ENCODE measurements at regions not wholly inside any gene's neighbourhood (a gene's known extent, or its start where the extent isn't known, plus 50 kb on each side); places are given as distances from the start of the nearest gene placed in this dataset.
A peak's percentile ranks its signal among the peaks of the same experiment; 100 is the strongest.

DNA sequence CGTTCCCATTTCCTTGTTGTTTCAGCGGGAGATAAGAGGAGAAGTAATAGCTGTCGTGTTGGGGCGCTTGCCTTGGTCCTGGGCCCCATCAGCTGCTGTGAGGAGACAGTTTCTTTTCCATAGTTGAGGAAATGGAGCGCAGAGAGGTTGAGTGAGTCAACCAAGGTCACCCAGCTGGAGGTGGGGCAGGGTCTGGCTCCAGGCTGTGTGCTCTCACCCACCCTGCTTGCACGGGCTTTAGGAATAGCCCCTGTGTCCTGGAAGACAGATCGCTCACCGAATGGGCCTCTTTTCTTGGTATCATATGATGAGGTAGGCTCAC, 165.7 kb upstream of the RTL1 start:
- no peak for DNase-seq

DNA sequence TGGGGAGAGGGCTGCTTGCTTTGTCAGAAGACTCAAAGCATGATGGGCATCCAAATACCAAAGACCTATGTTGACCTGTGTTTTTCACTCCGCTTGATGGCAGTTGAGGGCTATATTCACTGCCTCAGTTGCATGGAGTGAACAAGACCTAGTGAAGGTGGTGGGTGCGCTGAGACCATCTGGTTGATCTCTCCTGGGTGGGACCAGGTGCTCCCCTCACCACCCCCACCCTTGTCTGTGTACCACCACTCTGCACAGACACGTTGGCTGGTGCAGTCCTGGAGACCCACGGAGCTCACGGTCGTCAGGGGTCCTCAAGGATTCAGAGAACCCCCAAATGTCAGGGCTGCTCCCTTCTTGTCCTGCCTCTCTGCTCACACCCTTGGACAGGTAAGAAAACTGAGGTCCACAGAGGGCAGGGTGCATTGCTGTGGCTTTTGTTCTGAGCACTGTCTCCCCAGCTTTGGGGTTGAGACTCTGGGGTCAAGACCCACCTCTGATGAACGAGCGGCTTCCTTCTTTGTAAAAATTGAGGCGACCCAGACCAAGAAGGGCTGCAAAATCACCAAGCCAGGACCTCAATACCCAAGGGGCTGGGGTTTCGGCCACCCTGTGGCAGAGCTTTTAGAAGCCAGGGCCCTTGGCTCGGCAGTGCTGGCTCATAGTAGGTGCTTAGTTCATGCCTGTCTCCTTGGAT, 166.3 kb upstream of the RTL1 start:
- no peak for DNase-seq

- DNase-seq = no peak
These were observed 167.3 kb upstream of the RTL1 start for GRCh38 chr14:101070540-101071492.

GRCh38 chr14:101071493-101071906, 168.0 kb upstream of the RTL1 start:
- DNase-seq = no peak

DNA sequence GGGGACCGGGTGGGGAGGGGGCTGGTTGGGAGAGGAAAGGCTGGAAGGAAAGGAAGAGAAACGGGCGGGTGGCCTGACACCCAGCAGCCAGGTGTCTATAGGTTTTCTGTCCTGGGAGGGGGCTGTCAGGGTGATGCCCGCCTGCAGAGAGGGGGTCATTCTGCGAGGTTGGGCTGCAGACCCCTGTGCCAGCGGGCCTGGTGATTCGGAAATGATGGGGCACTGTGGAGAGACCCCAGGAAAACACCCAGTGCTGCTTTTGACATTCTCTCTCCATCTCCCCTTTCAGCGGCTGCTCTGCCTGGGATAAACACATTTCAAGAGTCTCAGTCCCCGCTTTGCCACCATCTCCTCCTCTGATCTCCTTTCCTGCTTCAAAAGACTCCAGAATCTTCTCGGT, 168.5 kb upstream of the RTL1 start:
- DNase-seq = no peak

DNA sequence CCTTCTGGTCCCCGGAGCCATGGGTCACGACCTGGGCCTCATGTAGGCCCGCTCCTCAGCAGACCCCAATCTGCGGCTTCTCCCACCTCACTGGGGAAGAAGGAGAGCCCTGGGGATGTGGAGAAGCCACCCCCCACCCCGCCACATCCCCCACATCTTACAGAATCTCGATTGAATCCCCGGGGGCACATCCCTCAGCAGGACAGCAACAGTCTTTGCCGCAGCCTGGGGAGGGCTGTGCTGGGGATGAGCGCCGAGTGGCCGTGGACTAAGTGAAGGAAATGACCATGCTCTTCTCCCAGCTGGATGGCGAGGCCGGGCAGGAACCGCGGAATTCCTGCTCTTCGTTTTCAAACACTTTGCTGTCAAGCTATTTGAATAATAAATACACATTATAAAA, 169.0 kb upstream of the RTL1 start:
- DNase-seq = no peak

- peak; percentile 13 to 39 for DNase-seq
These were observed 169.5 kb upstream of the RTL1 start for GRCh38 chr14:101072945-101073597.

DNA sequence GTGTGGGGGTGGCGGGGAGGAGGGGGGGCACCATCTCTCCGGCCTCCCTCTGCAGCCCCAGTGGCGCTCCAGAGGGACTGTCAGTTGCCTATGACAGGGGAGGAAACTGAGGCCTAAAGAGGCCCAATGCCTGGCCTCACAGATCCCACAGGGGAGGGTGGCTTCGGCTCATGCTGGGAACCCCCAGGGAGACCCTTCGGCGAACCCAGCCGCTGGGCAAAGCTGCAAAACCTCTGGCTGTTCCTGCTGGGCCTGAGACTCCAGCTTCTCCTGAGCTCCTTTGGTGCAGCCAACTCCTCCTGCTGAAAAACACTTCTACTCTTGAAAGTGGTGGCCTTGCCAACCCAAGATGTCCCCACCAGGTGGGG, 170.1 kb upstream of the RTL1 start:
- DNase-seq = no peak

DNA sequence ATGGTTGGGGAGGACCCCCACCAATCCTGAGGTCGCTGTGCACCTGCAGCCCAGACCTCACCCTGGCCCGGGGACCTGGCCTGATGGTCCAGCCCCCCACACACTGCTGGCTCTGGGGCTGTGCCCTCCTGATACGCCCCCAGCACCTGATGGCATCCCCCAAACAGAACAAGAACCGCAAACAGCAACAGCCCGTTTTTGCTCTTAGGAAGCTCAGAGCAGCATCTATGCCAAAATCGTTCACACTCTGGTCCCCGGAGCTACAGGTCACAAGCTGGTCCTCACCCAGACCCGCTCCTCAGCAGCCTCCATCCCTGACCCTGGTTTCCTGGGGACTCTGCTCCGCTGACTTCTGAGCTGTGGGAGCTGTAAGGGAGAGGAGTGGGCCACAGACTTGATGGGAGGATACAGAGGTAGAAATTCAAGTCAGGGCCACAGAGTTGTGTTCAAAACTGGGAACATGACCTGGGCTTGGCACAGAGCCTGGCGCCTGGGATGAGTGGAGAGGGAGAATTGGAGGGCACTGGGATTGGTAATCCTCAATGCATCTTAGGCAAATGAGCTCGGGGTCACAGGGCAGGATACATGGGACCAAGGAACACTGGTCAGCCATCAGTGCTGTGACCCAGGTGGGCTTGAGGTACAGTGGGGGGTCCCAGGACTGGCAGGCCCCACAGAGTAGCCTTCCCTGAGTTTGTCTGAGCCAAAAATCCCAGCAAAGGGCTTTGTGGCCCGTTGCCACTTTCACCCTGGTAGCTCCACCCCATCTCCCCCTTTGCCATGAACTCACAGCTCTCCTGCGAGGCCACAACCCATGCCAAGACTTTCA, 170.9 kb upstream of the RTL1 start:
- DNase-seq = no peak

- DNase-seq = no peak
These were observed 171.7 kb upstream of the RTL1 start for GRCh38 chr14:101075025-101075800.

DNA sequence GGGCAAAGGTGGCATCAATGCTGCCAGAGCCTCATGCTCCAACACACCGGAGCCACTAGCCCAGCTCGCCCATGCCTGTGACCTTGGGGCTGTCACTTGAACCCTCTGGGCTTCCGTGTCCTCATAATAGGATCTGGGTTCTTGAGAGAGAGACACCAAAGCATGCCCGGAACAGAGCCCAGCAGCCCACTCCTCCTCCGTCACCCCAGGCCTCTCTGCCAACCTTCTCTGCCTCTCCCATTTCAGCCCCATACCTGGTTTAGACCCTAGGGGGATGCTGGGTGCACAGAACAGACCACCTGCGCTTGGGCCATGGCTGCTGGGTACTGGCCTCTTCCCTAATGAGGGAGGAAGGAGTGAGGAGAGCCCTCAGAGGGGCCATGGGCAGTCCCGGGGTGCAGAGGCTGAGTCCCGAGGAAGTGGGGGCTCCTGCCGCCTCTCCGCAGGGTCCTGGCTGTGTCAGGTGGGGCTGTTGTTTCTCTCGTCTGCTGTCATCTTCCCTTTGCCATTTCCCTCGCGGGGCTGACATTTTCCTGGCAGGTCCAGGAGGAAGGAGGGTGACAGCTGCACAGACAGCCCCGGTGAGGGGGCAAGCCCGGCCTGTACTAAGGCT, 172.4 kb upstream of the RTL1 start:
- DNase-seq = no peak

DNA sequence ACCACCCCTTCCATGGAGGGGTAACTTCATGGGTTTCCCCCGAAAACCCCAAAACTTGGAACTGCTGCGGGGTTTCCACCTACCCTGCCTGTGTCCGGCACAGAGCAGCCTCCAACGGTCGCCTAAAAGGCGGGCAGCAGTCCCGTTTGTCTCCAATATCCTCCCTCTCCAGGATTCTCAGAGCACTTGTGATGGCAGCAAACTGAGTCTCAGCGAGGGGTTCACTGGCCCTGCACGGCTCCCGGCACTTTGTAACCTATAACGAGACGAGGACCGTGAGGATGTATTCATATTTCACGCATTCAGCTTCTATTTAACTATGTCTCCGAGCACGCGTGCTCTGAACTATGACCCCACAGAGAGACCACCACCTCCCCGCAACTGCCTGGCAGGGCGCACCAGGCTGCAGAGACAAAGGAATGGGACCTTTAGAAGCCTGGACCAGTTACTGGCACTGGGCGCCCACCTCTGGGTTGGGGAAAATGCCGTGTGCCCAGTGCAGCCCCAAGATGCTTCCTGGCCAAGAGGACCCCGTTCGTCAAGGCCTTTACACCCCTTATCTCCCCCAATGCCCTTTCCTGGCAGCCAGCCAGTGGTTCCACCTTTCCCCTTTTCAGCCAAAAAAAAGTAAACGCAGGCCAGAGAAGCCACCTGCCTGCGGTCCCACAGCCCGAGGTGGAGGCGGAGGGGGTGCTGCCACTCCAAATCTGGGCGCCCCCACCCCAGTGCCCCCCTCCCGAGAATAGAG, 173.1 kb upstream of the RTL1 start:
- no peak for DNase-seq

DNA sequence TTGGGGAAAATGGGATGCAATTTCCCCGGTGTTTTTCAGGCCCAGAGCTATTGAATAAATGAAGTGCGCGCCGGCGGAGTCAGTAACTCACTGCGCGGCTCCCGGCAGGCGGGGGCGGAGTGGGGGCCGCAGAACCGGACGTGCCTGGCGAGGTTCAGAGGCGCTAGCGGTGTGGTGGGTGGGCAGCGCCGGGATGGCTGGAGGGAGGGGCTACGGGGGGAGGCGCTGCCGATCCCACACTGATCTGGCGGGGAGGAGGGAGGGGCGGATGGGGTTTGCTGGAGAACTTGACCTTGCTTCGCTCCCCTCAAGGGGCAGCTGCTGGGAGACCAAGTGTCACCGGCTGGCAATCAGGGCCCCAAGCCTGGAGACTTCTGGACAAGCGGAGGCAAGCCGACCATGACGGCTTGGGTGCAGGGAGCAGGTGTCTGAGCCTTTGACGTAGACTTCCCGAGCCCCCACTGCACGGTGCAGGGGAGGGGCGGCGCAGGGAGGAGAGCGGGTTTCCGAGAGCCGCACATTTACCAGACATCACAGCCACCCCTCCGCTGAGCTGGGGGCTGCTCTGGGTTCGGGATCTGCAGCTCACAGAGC, 174.1 kb upstream of the RTL1 start:
- no peak for DNase-seq

DNA sequence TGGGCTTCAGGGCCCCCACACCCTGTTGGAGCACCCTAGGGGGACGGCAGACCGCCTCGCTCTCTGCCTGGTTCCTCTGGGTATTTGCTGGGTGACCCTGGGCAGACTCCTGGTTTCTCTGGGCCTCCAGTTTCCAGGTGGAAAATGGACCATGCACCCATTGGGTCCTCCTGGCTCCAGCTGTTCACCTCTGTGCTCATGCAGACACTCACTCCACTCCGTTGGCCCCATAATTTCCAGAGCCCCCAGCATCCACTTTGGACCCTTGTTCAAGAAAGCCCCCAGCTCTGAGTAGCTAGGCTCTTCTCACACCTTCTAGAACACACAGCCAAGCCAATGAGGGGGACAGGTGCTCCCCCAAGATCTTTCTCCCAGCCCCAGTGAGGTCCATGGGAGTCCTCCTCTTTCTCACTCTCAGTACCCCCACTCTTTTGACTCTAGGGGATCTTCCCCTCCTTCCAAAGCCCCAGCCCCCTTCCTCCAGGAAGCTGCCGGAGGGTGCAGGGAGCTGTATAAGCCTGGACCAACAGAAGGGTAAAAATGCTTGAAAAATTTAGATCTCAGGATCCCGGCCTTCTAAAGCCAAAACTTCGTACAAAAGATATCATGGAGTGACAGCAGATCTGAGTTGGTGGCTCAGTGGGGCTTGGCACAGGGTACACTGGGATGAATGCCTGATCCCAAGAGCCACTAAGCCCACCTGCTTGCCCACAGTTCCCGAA, 174.8 kb upstream of the RTL1 start:
- no peak for DNase-seq

- DNase-seq = no peak
These were observed 175.3 kb upstream of the RTL1 start for GRCh38 chr14:101078892-101079221.

GRCh38 chr14:101080922-101081593, 177.5 kb upstream of the RTL1 start:
- no peak for DNase-seq

DNA sequence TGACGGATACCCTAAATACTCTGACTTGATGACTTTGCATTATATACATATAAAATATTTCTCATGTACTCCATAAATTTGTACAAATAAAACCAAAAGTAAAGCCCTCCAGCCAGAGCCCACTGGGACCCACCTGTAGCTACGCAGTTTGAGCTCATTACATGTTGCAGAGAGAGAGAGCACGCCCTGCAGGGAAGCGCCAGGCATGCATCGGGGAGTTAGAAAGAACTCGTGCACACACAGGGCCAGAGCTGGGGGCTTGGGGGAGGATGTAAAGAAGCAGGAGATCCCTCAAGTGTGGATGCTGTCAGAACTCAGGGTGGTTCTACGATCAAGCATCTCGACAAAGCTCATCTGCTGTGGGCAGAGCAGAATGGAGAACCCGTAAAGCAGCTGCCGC, 178.5 kb upstream of the RTL1 start:
- no peak for DNase-seq

- DNase-seq = no peak
These were observed 179.2 kb upstream of the RTL1 start for GRCh38 chr14:101082436-101083384.

Measured in activated CD4-positive, alpha-beta T cell treated with anti-CD3 and anti-CD28 coated beads, Interleukin-2, amount 50 U/mL, for 48 hours (primary cell).